ENCODE measurements at regions not wholly inside any gene's neighbourhood (a gene's known extent, or its start where the extent isn't known, plus 50 kb on each side); places are given as distances from the start of the nearest gene placed in this dataset.

GRCh38 chr5:74918232-74918669, 52.1 kb upstream of the FAM169A start:
- no peaks in the 10 kb centered on the region for H3K9me3 ChIP-seq
- no peak overlapping the region for H3K4me3 ChIP-seq (ENCODE audit: low read depth, low read length)
- no peaks in the 10 kb centered on the region for H3K36me3 ChIP-seq
- no peak for TF ChIP-seq CTCF (IDR thresholded peaks at IDR 0.05; ENCODE audit: low read depth, low read length)
- peaks cover 4% of the 10 kb centered on the region; the same call in 1 of the 2 replicates for H3K4me1 ChIP-seq
- H3K27me3 ChIP-seq: no peaks in the 10 kb centered on the region
- DNase-seq: no peak

DNA sequence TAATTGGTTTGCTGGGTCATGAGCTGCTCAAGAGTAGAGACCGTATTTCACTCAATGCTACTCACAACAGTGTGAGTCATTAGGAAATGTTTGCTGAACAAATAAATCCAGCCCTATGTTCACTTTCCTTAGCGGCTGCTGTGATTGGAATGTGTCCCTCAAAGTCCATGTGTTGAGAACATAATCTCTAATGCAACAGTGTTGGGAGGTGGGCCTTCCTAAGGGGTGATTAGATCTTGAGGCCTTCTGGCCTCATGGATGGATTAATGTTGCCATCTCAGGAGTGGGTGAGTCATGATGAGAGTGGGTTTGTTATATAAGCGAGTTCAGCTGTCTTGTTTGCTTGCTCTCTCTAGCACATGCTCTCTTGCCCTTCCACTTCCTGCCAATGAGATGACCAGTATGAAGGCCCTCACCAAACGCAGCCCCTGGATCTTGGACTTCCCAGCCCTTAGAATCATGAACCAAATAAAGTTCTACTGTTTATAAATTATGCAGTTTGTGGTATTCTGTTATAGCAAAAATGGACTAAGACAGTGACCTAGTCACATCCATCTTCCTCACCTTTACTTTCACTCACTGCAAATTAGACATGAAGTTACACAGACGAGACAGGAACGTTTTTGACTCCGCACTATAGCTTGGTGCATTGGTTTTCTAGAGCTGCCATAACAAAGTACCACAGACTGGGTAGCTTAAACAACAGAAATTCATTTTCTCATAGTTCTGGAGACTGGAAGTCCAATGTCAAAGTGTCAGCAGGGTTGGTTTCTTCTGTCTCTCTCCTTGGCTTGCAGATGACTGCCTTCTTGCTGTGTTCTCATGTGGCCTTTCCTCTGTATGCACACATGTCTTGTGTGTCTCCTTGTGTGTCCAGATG, 50.9 kb upstream of the FAM169A start:
- Histone ChIP-seq H3K36me3 (no peaks in the 10 kb centered on the region), H3K4me1 (peaks cover 4% of the 10 kb centered on the region; the same call in 1 of the 2 replicates), H3K9me3 (no peaks in the 10 kb centered on the region), H3K4me3 (ENCODE audit: low read depth, low read length) (no peak overlapping the region), H3K27me3 (no peaks in the 10 kb centered on the region)
- no peak for TF ChIP-seq CTCF (IDR thresholded peaks at IDR 0.05; ENCODE audit: low read depth, low read length)
- DNase-seq: no peak
